A549 (cell line): ENCODE measurements at regions not wholly inside any gene's neighbourhood (a gene's known extent, or its start where the extent isn't known, plus 50 kb on each side); places are given as distances from the start of the nearest gene placed in this dataset.

Experiments used
- ATAC-seq, 2 experiments: fragments of 200-7000 bp in 1 of 2; fragments of >200 bp in 1 of 2; cut with Nextera tagmentation in 1 of 2; cut with Tn5 transposase in 1 of 2; 3 replicates each; pipeline versions ENCODE4 v1.8.0 to v1.9.1; 2018 to 2020; ENCODE audit warnings: mild to moderate bottlenecking in 1 of 2, moderate library complexity in 1 of 2
- CTCF ChIA-PET: fragments of 300-600 bp; sonication (Branson Sonifier 250); formaldehyde crosslinking; extraction: SDS; loops from one replicate; lab custom pipeline; 2021; ENCODE audit warnings: antibody characterized with exemption, inconsistent platforms; lab: Yijun Ruan, JAX
- POLR2A ChIA-PET: fragments of 350-600 bp; formaldehyde crosslinking; extraction: SDS; loops from one replicate; lab custom pipeline; 2021; ENCODE audit warnings: antibody characterized with exemption, inconsistent platforms; lab: Yijun Ruan, JAX
- DNase-seq, 2 experiments: peaks; one replicate each; pipeline versions ENCODE4 v3.0.0 to v3.0.0-alpha.2; 2011 to 2016; ENCODE audit warnings: low read depth in 1 of 2, low spot score in 1 of 2
- FAIRE-seq: peaks from 2 replicates; lab custom pipeline; 2011; peaks lifted over from hg19 to GRCh38; lab: Jason Lieb, UNC
- H3K27ac ChIP-seq, 2 experiments: fragments of >200 bp; sonication (Bioruptor Twin); formaldehyde crosslinking; 3 replicates each; pipeline ENCODE4 v1.5.1; 2016 to 2017
- H3K4me1 ChIP-seq: fragments of >200 bp; sonication (Bioruptor Twin); formaldehyde crosslinking; 3 replicates; pipeline ENCODE4 v1.6.1; 2016
- H3K4me2 ChIP-seq: fragments of >200 bp; sonication (Bioruptor Twin); formaldehyde crosslinking; 3 replicates; pipeline ENCODE4 v1.6.1; 2016
- H3K4me3 ChIP-seq: fragments of >200 bp; sonication (Bioruptor Twin); formaldehyde crosslinking; 3 replicates; pipeline ENCODE4 v1.5.1; 2016
- H3K9me3 ChIP-seq: fragments of >200 bp; sonication (Bioruptor Twin); formaldehyde crosslinking; 3 replicates; pipeline ENCODE4 v1.6.1; 2016
- BHLHE40 ChIP-seq: IDR thresholded peaks from 2 replicates; pipeline ENCODE4 v1.6.1; 2012; ENCODE audit warnings: low read depth, low read length, inconsistent platforms
- CEBPB ChIP-seq, 2 experiments: fragments of >200 bp in 1 of 2; sonication (Bioruptor Twin) in 1 of 2; formaldehyde crosslinking in 1 of 2; IDR thresholded peaks; 2 replicates each; pipeline ENCODE4 v1.6.1; 2012 to 2016
- CTCF ChIP-seq: fragments of >200 bp; sonication (Bioruptor Twin); formaldehyde crosslinking; IDR thresholded peaks from 3 replicates; pipeline ENCODE4 v1.5.1; 2016
- E2F6 ChIP-seq: IDR thresholded peaks from 2 replicates; pipeline ENCODE4 v1.6.1; 2012; ENCODE audit warnings: low read depth, borderline replicate concordance
- EHF ChIP-seq: fragments of 250-450 bp; sonication (Bioruptor Pico); IDR thresholded peaks from 2 replicates; pipeline ENCODE4 v1.5.0; 2020; ENCODE audit warnings: mild to moderate bottlenecking
- ESRRA ChIP-seq: fragments of 150-350 bp; IDR thresholded peaks from 2 replicates; pipeline ENCODE4 v1.6.1; 2014; ENCODE audit warnings: mild to moderate bottlenecking, low read length, borderline replicate concordance
- FOXS1 ChIP-seq: fragments of 250-450 bp; sonication (Bioruptor Pico); IDR thresholded peaks from 2 replicates; pipeline ENCODE4 v1.5.0; 2020; ENCODE audit warnings: mild to moderate bottlenecking, moderate library complexity
- GATA3 ChIP-seq: IDR thresholded peaks from 2 replicates; pipeline ENCODE4 v1.6.1; 2012; ENCODE audit warnings: borderline replicate concordance
- HDAC2 ChIP-seq: fragments of 200-600 bp; sonication (generic); IDR thresholded peaks from 2 replicates; pipeline ENCODE4 v1.6.1; 2016
- HES2 ChIP-seq: fragments of >200 bp; sonication (Bioruptor Twin); formaldehyde crosslinking; IDR thresholded peaks from 2 replicates; pipeline ENCODE4 v1.6.1; 2016
- HOXA7 ChIP-seq: fragments of 250-450 bp; sonication (Bioruptor Pico); IDR thresholded peaks from 2 replicates; pipeline ENCODE4 v1.5.0; 2020; ENCODE audit warnings: mild to moderate bottlenecking, moderate library complexity
- MYC ChIP-seq: IDR thresholded peaks from 2 replicates; pipeline ENCODE4 v1.6.1; 2012; ENCODE audit warnings: mild to moderate bottlenecking, inconsistent platforms, low read length, improper control_type of control experiment, borderline replicate concordance
- NPAS2 ChIP-seq: fragments of 250-450 bp; sonication (Bioruptor Pico); IDR thresholded peaks from 2 replicates; pipeline ENCODE4 v1.8.0; 2022; ENCODE audit warnings: mild to moderate bottlenecking, moderate library complexity, borderline replicate concordance
- POLR2A ChIP-seq: IDR thresholded peaks from 2 replicates; pipeline ENCODE4 v1.6.1; 2012; ENCODE audit warnings: mild to moderate bottlenecking, low read length
- POLR2AphosphoS2 ChIP-seq: conservative IDR thresholded peaks from 2 replicates; pipeline ENCODE4 v1.6.1; 2012; ENCODE audit warnings: low read length, improper control_type of control experiment, inconsistent platforms
- RFX5 ChIP-seq: fragments of 450-650 bp; IDR thresholded peaks from 2 replicates; pipeline ENCODE4 v1.7.1; 2014; ENCODE audit warnings: antibody characterized with exemption, mild to moderate bottlenecking, moderate library complexity
- RNF2 ChIP-seq: fragments of 200-600 bp; sonication (generic); IDR thresholded peaks from 2 replicates; pipeline ENCODE4 v1.6.1; 2016; ENCODE audit warnings: low read depth, mild to moderate bottlenecking, antibody characterized with exemption, moderate library complexity, borderline replicate concordance
- ZC3H11A ChIP-seq: fragments of 450-650 bp; IDR thresholded peaks from 2 replicates; pipeline ENCODE4 v1.6.1; 2014; ENCODE audit warnings: antibody characterized with exemption, mild to moderate bottlenecking
- ZFP36 ChIP-seq: fragments of 450-650 bp; IDR thresholded peaks from 2 replicates; pipeline ENCODE4 v1.6.1; 2014; ENCODE audit warnings: borderline replicate concordance; ENCODE audit not compliant: partially characterized antibody
- ZSCAN20 ChIP-seq: fragments of 250-450 bp; sonication (Bioruptor Pico); IDR thresholded peaks from 2 replicates; pipeline ENCODE4 v1.8.0; 2022; ENCODE audit warnings: mild to moderate bottlenecking, moderate library complexity
- WGBS: methylation state at CpG from one replicate; pipeline ENCODE4 v1.1.6; 2017; ENCODE audit errors: missing lambda C conversion rate; 5-methylcytosine and 5-hydroxymethylcytosine counted together
- TF ChIP-seq, protein P1 (sequence below): fragments of 200-600 bp; sonication (generic); IDR thresholded peaks from 2 replicates; pipeline ENCODE4 v1.6.1; 2016; ENCODE audit warnings: antibody characterized with exemption, mild to moderate bottlenecking, moderate library complexity
- TF ChIP-seq, protein P2 (sequence below): IDR thresholded peaks from 2 replicates; pipeline ENCODE4 v1.6.1; 2012
- TF ChIP-seq, protein P3 (sequence below): fragments of 250-450 bp; sonication (Bioruptor Pico); IDR thresholded peaks from 2 replicates; pipeline ENCODE4 v1.5.0; 2021; ENCODE audit warnings: mild to moderate bottlenecking, moderate library complexity, borderline replicate concordance

DNA sequence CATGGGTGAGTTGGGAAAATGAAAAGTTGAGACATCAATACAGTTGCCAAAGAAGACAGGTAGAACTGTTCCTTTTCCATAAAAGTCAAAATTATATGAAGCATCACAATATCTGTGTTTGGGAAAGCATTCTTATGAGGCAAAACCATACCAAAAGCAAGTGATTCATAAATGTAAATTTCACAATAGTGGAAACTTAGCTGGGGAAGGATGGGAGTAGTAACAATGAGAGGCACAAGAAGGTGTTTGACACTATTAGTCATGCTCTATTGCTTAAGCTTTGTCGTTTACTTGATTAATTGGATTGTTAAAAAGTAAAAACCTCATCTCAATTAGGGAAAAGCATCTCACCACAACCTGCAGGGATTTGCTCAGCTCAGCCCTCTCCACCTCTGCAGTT is 240.2 kb downstream of the C7orf25 start:
- H3K4me1 ChIP-seq = no peaks in the 10 kb centered on the region
- ChIA-PET CTCF (no interaction called here), POLR2A (no interaction called here)
- no peak overlapping the region for H3K27ac ChIP-seq
- no peak for TF ChIP-seq HDAC2
- TF ChIP-seq BHLHE40 = no peak
- TF ChIP-seq POLR2A = no peak
- no peak for TF ChIP-seq POLR2AphosphoS2
- TF ChIP-seq NPAS2 = no peak
- TF ChIP-seq EHF = no peak
- no peak for TF ChIP-seq HOXA7 (CRISPR knock-in tag)
- no peak for TF ChIP-seq ZC3H11A
- TF ChIP-seq, protein P1, sequence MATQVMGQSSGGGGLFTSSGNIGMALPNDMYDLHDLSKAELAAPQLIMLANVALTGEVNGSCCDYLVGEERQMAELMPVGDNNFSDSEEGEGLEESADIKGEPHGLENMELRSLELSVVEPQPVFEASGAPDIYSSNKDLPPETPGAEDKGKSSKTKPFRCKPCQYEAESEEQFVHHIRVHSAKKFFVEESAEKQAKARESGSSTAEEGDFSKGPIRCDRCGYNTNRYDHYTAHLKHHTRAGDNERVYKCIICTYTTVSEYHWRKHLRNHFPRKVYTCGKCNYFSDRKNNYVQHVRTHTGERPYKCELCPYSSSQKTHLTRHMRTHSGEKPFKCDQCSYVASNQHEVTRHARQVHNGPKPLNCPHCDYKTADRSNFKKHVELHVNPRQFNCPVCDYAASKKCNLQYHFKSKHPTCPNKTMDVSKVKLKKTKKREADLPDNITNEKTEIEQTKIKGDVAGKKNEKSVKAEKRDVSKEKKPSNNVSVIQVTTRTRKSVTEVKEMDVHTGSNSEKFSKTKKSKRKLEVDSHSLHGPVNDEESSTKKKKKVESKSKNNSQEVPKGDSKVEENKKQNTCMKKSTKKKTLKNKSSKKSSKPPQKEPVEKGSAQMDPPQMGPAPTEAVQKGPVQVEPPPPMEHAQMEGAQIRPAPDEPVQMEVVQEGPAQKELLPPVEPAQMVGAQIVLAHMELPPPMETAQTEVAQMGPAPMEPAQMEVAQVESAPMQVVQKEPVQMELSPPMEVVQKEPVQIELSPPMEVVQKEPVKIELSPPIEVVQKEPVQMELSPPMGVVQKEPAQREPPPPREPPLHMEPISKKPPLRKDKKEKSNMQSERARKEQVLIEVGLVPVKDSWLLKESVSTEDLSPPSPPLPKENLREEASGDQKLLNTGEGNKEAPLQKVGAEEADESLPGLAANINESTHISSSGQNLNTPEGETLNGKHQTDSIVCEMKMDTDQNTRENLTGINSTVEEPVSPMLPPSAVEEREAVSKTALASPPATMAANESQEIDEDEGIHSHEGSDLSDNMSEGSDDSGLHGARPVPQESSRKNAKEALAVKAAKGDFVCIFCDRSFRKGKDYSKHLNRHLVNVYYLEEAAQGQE = no peak
- no peak for TF ChIP-seq ESRRA
- no peak for TF ChIP-seq ZSCAN20
- no peak for TF ChIP-seq FOXS1 (CRISPR knock-in tag)
- no peak for TF ChIP-seq E2F6
- no peak for TF ChIP-seq MYC
- H3K4me3 ChIP-seq = no peak overlapping the region
- no peak for DNase-seq
- peaks cover 5% of the 10 kb centered on the region; the same call in 2 of the 3 replicates for H3K9me3 ChIP-seq
- WGBS = 0% methylated on average over 1 of the region's 1 CpG
- no peak overlapping the region for H3K4me2 ChIP-seq
- no peak for FAIRE-seq
- ATAC-seq = no peak

DNA sequence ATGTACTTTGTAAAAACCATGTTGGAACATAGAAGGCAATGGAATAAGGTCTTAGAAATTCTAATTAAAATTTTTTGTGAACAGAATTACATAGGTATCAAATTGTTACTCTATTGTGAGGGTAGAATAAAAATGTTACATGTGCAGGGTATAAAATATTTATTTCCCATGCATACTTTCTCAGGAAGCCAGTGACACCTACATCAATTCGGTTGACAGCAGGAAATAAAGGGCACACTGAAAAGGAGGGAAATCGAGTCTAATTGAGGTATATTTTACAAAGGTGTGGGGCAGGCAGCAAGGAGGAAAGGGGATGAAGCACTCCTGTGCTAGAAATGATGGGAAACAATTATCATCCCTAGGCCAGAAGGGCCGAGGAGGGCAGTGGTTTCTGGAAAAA is 244.9 kb downstream of the C7orf25 start:
- no peaks in the 10 kb centered on the region for H3K4me1 ChIP-seq
- ATAC-seq = no peak
- H3K4me3 ChIP-seq = no peak overlapping the region
- POLR2A ChIA-PET = no interaction called here
- TF ChIP-seq CTCF = no peak
- H3K27ac ChIP-seq = no peak overlapping the region
- H3K4me2 ChIP-seq = no peak overlapping the region
- no peak for DNase-seq
- CTCF ChIA-PET = no interaction called here
- H3K9me3 ChIP-seq = peaks cover 5% of the 10 kb centered on the region; the same call in 2 of the 3 replicates
- no peak for FAIRE-seq
- WGBS = 0% methylated on average over 3 of the region's 3 CpGs

DNA sequence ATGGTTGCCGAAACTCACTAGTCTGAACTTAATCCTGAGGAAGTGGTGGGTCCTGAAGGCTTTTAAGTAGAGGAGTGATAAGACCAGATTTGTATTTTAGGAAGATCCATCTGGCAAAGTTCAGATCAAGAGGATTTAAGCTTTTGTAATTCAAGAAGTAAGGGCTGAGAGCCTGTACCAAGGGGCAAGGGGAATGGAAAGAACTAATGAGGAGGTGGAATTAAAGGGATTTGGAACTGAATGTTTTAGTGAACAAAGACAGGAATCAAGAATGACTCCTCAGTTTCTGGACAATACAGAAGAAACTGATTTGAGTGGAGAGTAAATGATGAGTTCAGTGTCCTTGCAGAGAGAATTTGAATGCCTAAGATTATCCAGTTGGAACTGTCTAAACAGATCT is 249.0 kb downstream of the C7orf25 start:
- WGBS = 13% methylated on average over 1 of the region's 1 CpG
- CTCF ChIA-PET = no interaction called here
- FAIRE-seq (no peak), ATAC-seq (no peak), DNase-seq (no peak)
- H3K4me2 ChIP-seq = no peak overlapping the region
- H3K4me1 ChIP-seq = no peaks in the 10 kb centered on the region
- no peak overlapping the region for H3K27ac ChIP-seq
- H3K9me3 ChIP-seq = peaks cover 5% of the 10 kb centered on the region; the same call in 2 of the 3 replicates
- POLR2A ChIA-PET = no interaction called here
- H3K4me3 ChIP-seq = no peak overlapping the region
- TF ChIP-seq HES2 (no peak), CEBPB (IDR thresholded peaks at IDR 0.05) (no peak), ZFP36 (no peak), POLR2AphosphoS2 (no peak), GATA3 (no peak), RNF2 (no peak), RFX5 (no peak), EHF (no peak)
- TF ChIP-seq, protein P2, sequence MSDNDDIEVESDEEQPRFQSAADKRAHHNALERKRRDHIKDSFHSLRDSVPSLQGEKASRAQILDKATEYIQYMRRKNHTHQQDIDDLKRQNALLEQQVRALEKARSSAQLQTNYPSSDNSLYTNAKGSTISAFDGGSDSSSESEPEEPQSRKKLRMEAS = no peak
- TF ChIP-seq, protein P1 = no peak
- TF ChIP-seq, protein P3, sequence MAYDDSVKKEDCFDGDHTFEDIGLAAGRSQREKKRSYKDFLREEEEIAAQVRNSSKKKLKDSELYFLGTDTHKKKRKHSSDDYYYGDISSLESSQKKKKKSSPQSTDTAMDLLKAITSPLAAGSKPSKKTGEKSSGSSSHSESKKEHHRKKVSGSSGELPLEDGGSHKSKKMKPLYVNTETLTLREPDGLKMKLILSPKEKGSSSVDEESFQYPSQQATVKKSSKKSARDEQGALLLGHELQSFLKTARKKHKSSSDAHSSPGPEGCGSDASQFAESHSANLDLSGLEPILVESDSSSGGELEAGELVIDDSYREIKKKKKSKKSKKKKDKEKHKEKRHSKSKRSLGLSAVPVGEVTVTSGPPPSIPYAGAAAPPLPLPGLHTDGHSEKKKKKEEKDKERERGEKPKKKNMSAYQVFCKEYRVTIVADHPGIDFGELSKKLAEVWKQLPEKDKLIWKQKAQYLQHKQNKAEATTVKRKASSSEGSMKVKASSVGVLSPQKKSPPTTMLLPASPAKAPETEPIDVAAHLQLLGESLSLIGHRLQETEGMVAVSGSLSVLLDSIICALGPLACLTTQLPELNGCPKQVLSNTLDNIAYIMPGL = no peak
